Right lobe of liver (tissue), 4 donors: ENCODE measurements at regions not wholly inside any gene's neighbourhood (a gene's known extent, or its start where the extent isn't known, plus 50 kb on each side); places are given as distances from the start of the nearest gene placed in this dataset.

ENCODE experiments used
- POLR2A ChIP-seq: fragments of 450-650 bp; IDR thresholded peaks from one replicate; pipeline ENCODE4 v1.6.1; 2017; ENCODE audit warnings: antibody characterized with exemption, mild to moderate bottlenecking
- TF ChIP-seq, protein P1 (sequence below), 4 donors: fragments of 200-600 bp in 3 of 4; fragments of 450-650 bp in 1 of 4; IDR thresholded peaks; one replicate each; pipeline versions ENCODE4 v1.5.1 to v1.8.0; 2016 to 2022; ENCODE audit warnings: antibody characterized with exemption in 4 of 4, mild to moderate bottlenecking in 2 of 4
- donor health status: DM: no; HTN: no; CAD: no.
- donor health status: DM: no; HTN: no; CAD: no.
- donor health status: DM: no; HTN: yes; CAD: no.

DNA sequence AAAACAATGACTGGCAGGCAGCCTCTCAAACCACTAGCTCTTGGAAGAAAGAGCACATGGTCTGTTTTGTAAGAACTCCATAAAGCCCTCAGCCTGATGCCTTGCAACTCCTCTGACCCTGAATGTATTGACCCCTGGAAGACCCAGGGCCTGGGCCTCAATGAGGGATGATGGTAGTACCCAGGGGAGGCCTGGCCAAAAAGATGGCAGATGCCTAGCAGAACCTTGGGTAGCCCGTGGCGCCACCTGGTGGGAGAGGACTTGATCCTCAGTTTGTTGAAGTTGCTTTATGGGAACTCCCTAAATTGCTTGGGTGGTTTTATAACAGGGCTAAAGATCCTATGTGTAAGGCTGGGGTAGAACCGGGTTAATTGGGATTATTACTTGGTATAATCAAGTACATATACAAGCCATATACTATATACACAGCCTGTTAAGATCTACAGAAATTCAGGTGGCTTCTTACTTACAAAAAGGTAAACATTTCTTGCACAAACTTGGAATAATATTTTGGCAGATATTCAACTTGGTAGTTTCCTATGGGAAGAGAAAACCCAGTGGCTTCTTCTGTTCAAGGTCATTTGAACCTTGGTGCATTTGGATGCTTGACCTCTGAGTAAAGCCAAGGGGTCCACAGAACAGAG is 95.8 kb upstream of the CACUL1 start:
- no peak for TF ChIP-seq POLR2A
- TF ChIP-seq, protein P1, sequence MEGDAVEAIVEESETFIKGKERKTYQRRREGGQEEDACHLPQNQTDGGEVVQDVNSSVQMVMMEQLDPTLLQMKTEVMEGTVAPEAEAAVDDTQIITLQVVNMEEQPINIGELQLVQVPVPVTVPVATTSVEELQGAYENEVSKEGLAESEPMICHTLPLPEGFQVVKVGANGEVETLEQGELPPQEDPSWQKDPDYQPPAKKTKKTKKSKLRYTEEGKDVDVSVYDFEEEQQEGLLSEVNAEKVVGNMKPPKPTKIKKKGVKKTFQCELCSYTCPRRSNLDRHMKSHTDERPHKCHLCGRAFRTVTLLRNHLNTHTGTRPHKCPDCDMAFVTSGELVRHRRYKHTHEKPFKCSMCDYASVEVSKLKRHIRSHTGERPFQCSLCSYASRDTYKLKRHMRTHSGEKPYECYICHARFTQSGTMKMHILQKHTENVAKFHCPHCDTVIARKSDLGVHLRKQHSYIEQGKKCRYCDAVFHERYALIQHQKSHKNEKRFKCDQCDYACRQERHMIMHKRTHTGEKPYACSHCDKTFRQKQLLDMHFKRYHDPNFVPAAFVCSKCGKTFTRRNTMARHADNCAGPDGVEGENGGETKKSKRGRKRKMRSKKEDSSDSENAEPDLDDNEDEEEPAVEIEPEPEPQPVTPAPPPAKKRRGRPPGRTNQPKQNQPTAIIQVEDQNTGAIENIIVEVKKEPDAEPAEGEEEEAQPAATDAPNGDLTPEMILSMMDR (IDR thresholded peaks at IDR 0.05) = peak; percentile 44 to 73 (median 66)
